Suprapubic skin (tissue), 4 donors: ENCODE measurements at regions not wholly inside any gene's neighbourhood (a gene's known extent, or its start where the extent isn't known, plus 50 kb on each side); places are given as distances from the start of the nearest gene placed in this dataset.

Experiments used
- CTCF ChIP-seq, 2 donors: fragments of 200-600 bp in 1 of 2; fragments of 450-650 bp in 1 of 2; sonication (generic) in 1 of 2; IDR thresholded peaks; one replicate each; pipeline ENCODE4 v1.5.1; 2016 to 2019; ENCODE audit warnings: antibody characterized with exemption in 2 of 2, mild to moderate bottlenecking in 1 of 2, moderate library complexity in 1 of 2
- EP300 ChIP-seq: sonication (generic); formaldehyde crosslinking; IDR thresholded peaks from one replicate; pipeline ENCODE4 v1.6.1; 2017; ENCODE audit warnings: antibody characterized with exemption
- POLR2A ChIP-seq, 2 donors: fragments of 450-650 bp; IDR thresholded peaks; one replicate each; pipeline ENCODE4 v1.6.1; 2017; ENCODE audit warnings: antibody characterized with exemption in 2 of 2, mild to moderate bottlenecking in 2 of 2, moderate library complexity in 2 of 2
- POLR2AphosphoS5 ChIP-seq, 3 donors: sonication (generic); formaldehyde crosslinking; IDR thresholded peaks; one replicate each; pipeline ENCODE4 v1.6.1; 2017; ENCODE audit warnings: antibody characterized with exemption in 3 of 3

- TF ChIP-seq CTCF (IDR thresholded peaks at IDR 0.05) (no peak), POLR2AphosphoS5 (IDR thresholded peaks at IDR 0.05) (no peak), POLR2A (IDR thresholded peaks at IDR 0.05) (no peak), EP300 (no peak)
Measured at GRCh38 chr4:130329036-130329435, 1233.1 kb downstream of the C4orf33 start.
